WTC11 (cell line): ENCODE measurements at regions not wholly inside any gene's neighbourhood (a gene's known extent, or its start where the extent isn't known, plus 50 kb on each side); places are given as distances from the start of the nearest gene placed in this dataset.
A peak's percentile ranks its signal among the peaks of the same experiment; 100 is the strongest.

Source experiments
- ATAC-seq: fragments of 200-7000 bp; cut with Tn5 transposase; 2 replicates; pipeline ENCODE4 v1.10.0; 2021; ENCODE audit warnings: mild to moderate bottlenecking, moderate library complexity
- CTCF ChIA-PET: fragments of 300-600 bp; sonication (Branson Sonifier 250); formaldehyde crosslinking; loops from one replicate; lab custom pipeline; 2021; ENCODE audit warnings: antibody characterized with exemption; lab: Charles Lee
- POLR2A ChIA-PET: fragments of 350-600 bp; sonication (Branson Sonifier 250); formaldehyde crosslinking; loops from one replicate; lab custom pipeline; 2021; ENCODE audit warnings: antibody characterized with exemption; lab: Charles Lee
- DNase-seq: peaks from one replicate; pipeline ENCODE4 v3.0.0; 2021; ENCODE audit warnings: low spot score
- H3K27ac Mint-ChIP-seq: 2 replicates; pipeline ENCODE4 v1.8.0; 2021; ENCODE audit warnings: mixed read lengths
- H3K27me3 Mint-ChIP-seq: 2 replicates; pipeline ENCODE4 v1.8.0; 2021; ENCODE audit warnings: low read depth, mild to moderate bottlenecking, moderate library complexity, mixed read lengths
- H3K36me3 Mint-ChIP-seq: 2 replicates; pipeline ENCODE4 v1.8.0; 2021; ENCODE audit warnings: mixed read lengths
- H3K4me1 Mint-ChIP-seq: 2 replicates; pipeline ENCODE4 v1.8.0; 2022; ENCODE audit warnings: mixed read lengths
- H3K4me3 Mint-ChIP-seq: 2 replicates; pipeline ENCODE4 v1.8.0; 2021; ENCODE audit warnings: mild to moderate bottlenecking, moderate library complexity, mixed read lengths
- H3K9me3 Mint-ChIP-seq: 2 replicates; pipeline ENCODE4 v1.8.0; 2021; ENCODE audit warnings: mixed read lengths
- AFF4 ChIP-seq: sonication (generic); formaldehyde crosslinking; IDR thresholded peaks from 2 replicates; pipeline ENCODE4 v1.8.1; 2023; ENCODE audit warnings: mild to moderate bottlenecking, missing genetic modification reagents, borderline replicate concordance
- AR ChIP-seq: fragments of 250-450 bp; sonication (Bioruptor Pico); IDR thresholded peaks from 2 replicates; pipeline ENCODE4 v1.9.0; 2021; ENCODE audit warnings: mild to moderate bottlenecking
- ATF6 ChIP-seq: sonication (generic); formaldehyde crosslinking; IDR thresholded peaks from 2 replicates; pipeline ENCODE4 v1.8.1; 2023; ENCODE audit warnings: mild to moderate bottlenecking, missing genetic modification reagents
- FOXP4 ChIP-seq: sonication (generic); formaldehyde crosslinking; IDR thresholded peaks from 2 replicates; pipeline ENCODE4 v1.8.0; 2022; ENCODE audit warnings: mild to moderate bottlenecking, missing genetic modification reagents
- KAT7 ChIP-seq: sonication (generic); formaldehyde crosslinking; IDR thresholded peaks from 2 replicates; pipeline ENCODE4 v1.8.1; 2023; ENCODE audit warnings: missing genetic modification reagents, mild to moderate bottlenecking, borderline replicate concordance
- SMAD4 ChIP-seq: sonication (generic); formaldehyde crosslinking; IDR thresholded peaks from 2 replicates; pipeline ENCODE4 v1.8.0; 2022; ENCODE audit warnings: mild to moderate bottlenecking, missing genetic modification reagents
- TEAD4 ChIP-seq: sonication (generic); formaldehyde crosslinking; IDR thresholded peaks from 2 replicates; pipeline ENCODE4 v1.8.0; 2022; ENCODE audit warnings: mild to moderate bottlenecking, missing genetic modification reagents
- ZNF121 ChIP-seq: sonication (generic); formaldehyde crosslinking; IDR thresholded peaks from 2 replicates; pipeline ENCODE4 v1.8.0; 2023; ENCODE audit warnings: missing genetic modification reagents
- ZNF138 ChIP-seq: sonication (generic); formaldehyde crosslinking; conservative IDR thresholded peaks from 2 replicates; pipeline ENCODE4 v1.8.1; 2022; ENCODE audit warnings: mild to moderate bottlenecking, moderate library complexity, missing genetic modification reagents
- ZNF219 ChIP-seq: sonication (generic); formaldehyde crosslinking; IDR thresholded peaks from 2 replicates; pipeline ENCODE4 v1.8.0; 2023; ENCODE audit warnings: missing genetic modification reagents, mild to moderate bottlenecking, borderline replicate concordance
- ZNF232 ChIP-seq: sonication (generic); formaldehyde crosslinking; IDR thresholded peaks from 2 replicates; pipeline ENCODE4 v1.8.0; 2022; ENCODE audit warnings: mild to moderate bottlenecking, missing genetic modification reagents
- ZNF416 ChIP-seq: fragments of 250-450 bp; sonication (Bioruptor Pico); IDR thresholded peaks from 2 replicates; pipeline ENCODE4 v1.9.0; 2021; ENCODE audit warnings: mild to moderate bottlenecking, inconsistent platforms
- ZNF423 ChIP-seq: fragments of 250-450 bp; sonication (Bioruptor Pico); IDR thresholded peaks from 2 replicates; pipeline ENCODE4 v2.1.2; 2022; ENCODE audit warnings: mild to moderate bottlenecking, moderate library complexity

GRCh38 chr11:92703449-92703830 lies 266.0 kb upstream of the MTNR1B start (continued):
- no peak for TF ChIP-seq ATF6 (CRISPR knock-in tag)
- no peak for TF ChIP-seq FOXP4
- TF ChIP-seq ZNF138: no peak
- no peak for TF ChIP-seq ZNF121 (CRISPR knock-in tag)
- no peak for TF ChIP-seq AFF4 (CRISPR knock-in tag)
- no peak for TF ChIP-seq ZNF219

GRCh38 chr11:92707173-92707619 lies 262.3 kb upstream of the MTNR1B start:
- peaks cover 18% of the 10 kb centered on the region for H3K36me3 Mint-ChIP-seq
- no peak for DNase-seq

More at GRCh38 chr11:92707173-92707619, 262.3 kb upstream of the MTNR1B start:
- Mint-ChIP-seq H3K4me1 (peaks cover 37% of the 10 kb centered on the region), H3K27me3 (no peaks in the 10 kb centered on the region), H3K4me3 (no peak overlapping the region), H3K9me3 (peaks cover 22% of the 10 kb centered on the region), H3K27ac (no peak overlapping the region)
- ChIA-PET CTCF (interaction anchor here (0.7 kb wide), 1 partner anchor 9 kb away, joined by 3 read pairs; no protein-coding TSS in a partner anchor), POLR2A (interaction anchor here (0.8 kb wide), 1 partner anchor 25 kb away, joined by 3 read pairs; no protein-coding TSS in a partner anchor)
- TF ChIP-seq TEAD4 (CRISPR knock-in tag) (no peak), SMAD4 (CRISPR knock-in tag) (no peak), KAT7 (no peak), AR (CRISPR knock-in tag) (no peak), ATF6 (CRISPR knock-in tag) (no peak), ZNF423 (CRISPR knock-in tag) (no peak), AFF4 (CRISPR knock-in tag) (no peak), ZNF416 (no peak), ZNF232 (no peak)
- peak; percentile 48 for ATAC-seq
